ENCODE measurements at regions not wholly inside any gene's neighbourhood (a gene's known extent, or its start where the extent isn't known, plus 50 kb on each side); places are given as distances from the start of the nearest gene placed in this dataset.
"Not testable (repeated sequence)": the region's sequence is repeated elsewhere in the genome, so short reads cannot be mapped to it uniquely, and the experiment has no call there.

GRCh38 chr1:189312499-189312898 is 1165.2 kb downstream of the BRINP3 start:
- H3K27ac ChIP-seq, result no peak overlapping the region
- TF ChIP-seq, protein P1, sequence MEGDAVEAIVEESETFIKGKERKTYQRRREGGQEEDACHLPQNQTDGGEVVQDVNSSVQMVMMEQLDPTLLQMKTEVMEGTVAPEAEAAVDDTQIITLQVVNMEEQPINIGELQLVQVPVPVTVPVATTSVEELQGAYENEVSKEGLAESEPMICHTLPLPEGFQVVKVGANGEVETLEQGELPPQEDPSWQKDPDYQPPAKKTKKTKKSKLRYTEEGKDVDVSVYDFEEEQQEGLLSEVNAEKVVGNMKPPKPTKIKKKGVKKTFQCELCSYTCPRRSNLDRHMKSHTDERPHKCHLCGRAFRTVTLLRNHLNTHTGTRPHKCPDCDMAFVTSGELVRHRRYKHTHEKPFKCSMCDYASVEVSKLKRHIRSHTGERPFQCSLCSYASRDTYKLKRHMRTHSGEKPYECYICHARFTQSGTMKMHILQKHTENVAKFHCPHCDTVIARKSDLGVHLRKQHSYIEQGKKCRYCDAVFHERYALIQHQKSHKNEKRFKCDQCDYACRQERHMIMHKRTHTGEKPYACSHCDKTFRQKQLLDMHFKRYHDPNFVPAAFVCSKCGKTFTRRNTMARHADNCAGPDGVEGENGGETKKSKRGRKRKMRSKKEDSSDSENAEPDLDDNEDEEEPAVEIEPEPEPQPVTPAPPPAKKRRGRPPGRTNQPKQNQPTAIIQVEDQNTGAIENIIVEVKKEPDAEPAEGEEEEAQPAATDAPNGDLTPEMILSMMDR (IDR thresholded peaks at IDR 0.05), result no peak

DNA sequence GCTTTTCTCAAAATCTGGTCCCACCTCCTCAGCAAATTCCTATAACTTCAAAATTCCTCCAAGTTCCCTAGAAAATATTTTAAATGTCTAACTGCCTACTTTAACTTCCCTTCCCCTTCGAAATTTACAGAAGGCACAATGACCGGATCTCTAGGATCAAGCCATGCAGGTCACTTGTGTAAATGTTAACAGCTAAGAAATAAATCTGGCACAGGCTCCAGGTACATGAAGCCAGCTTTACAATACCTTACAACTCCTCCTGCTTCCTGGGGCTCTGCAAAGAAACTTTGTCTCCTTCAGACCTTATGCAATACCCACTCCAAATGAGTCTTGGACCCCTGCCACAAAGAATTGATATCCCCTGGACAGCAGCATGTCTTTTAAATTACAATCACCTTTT is 1164.2 kb downstream of the BRINP3 start:
- TF ChIP-seq ZFX (IDR thresholded peaks at IDR 0.05; ENCODE audit: borderline replicate concordance), result no peak
- TF ChIP-seq, protein P1 (IDR thresholded peaks at IDR 0.05), result no peak
- H3K27ac ChIP-seq, result no peak overlapping the region

- no peak for TF ChIP-seq ZFX (IDR thresholded peaks at IDR 0.05; ENCODE audit: borderline replicate concordance)
- TF ChIP-seq, protein P1 (IDR thresholded peaks at IDR 0.05), result no peak
- H3K27ac ChIP-seq, result no peak overlapping the region
Observed at GRCh38 chr1:189315035-189315901, 1162.4 kb downstream of the BRINP3 start.

- TF ChIP-seq, protein P1 (IDR thresholded peaks at IDR 0.05), result no peak
- no peak for TF ChIP-seq ZFX (IDR thresholded peaks at IDR 0.05; ENCODE audit: borderline replicate concordance)
Observed at GRCh38 chr1:189323091-189323490, 1154.6 kb downstream of the BRINP3 start.

GRCh38 chr1:189331071-189331470 is 1146.6 kb downstream of the BRINP3 start:
- H3K27ac ChIP-seq, result not testable (repeated sequence)

More at GRCh38 chr1:189323091-189323490, 1154.6 kb downstream of the BRINP3 start:
- H3K27ac ChIP-seq, result no peak overlapping the region

DNA sequence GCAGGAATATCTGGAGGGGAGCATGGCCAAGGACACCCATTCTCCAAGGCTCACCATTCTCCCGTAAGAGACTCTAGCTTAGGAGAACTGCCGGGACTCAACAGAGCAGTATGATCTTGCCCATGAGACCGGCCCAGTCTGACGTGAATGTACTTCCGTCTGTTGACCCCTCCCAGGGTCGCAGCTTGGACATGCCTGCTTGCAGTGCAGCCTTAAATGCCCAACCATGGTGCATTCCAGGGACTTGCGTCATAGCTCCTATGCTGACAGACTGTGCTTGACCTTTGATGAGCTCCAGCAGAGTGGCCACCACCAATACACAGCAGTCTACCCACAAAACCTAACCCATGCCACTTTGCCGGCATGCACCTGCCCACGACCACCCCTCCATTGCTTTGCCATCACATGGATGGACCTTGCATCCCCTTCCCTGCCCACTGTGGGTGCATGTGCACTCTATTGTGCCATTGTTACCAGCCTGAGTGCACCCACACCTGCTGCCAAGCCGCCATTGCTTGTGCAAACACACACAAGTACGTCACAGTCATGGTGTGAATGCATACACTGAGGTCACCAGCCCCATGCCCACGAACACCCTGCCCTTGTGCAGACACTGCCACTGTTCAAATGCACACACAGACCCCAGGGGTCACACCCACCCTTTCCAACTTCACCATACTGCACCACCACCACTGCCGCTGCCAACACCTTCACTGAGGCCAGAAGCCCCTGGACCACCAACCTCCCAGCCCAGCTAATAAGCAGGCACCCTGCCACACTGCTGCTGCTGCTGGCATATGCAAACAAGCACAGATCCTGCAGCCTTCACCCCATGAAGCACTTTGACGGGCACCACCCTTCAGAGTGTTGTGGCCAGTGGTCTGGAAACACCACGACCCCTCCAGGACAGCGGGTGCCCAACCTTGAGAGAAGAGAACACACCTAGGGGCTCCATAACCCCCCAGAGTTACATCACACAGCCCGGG is 1141.3 kb downstream of the BRINP3 start:
- TF ChIP-seq ZFX (IDR thresholded peaks at IDR 0.05; ENCODE audit: borderline replicate concordance), result no peak
- TF ChIP-seq, protein P1 (IDR thresholded peaks at IDR 0.05), result no peak
- H3K27ac ChIP-seq, result no peak overlapping the region

- no peak for TF ChIP-seq ZFX (IDR thresholded peaks at IDR 0.05; ENCODE audit: borderline replicate concordance)
- TF ChIP-seq, protein P1 (IDR thresholded peaks at IDR 0.05), result no peak
- H3K27ac ChIP-seq, result no peak overlapping the region
Observed at GRCh38 chr1:189349607-189350006, 1128.1 kb downstream of the BRINP3 start.

Measured in 22Rv1 (cell line).